BE2C (cell line): ENCODE measurements at regions not wholly inside any gene's neighbourhood (a gene's known extent, or its start where the extent isn't known, plus 50 kb on each side); places are given as distances from the start of the nearest gene placed in this dataset.
"Not testable (repeated sequence)": the region's sequence is repeated elsewhere in the genome, so short reads cannot be mapped to it uniquely, and the experiment has no call there.

Experiments used
- DNase-seq: peaks from one replicate; pipeline ENCODE4 v3.0.0-alpha.2; 2020
- H3K27me3 ChIP-seq: fragments of 250-450 bp; sonication (Bioruptor Pico); 2 replicates; pipeline ENCODE4 v1.5.1; 2020; ENCODE audit warnings: mild to moderate bottlenecking
- H3K36me3 ChIP-seq: fragments of 250-450 bp; sonication (Bioruptor Pico); 2 replicates; pipeline ENCODE4 v1.5.1; 2020; ENCODE audit warnings: mild to moderate bottlenecking
- H3K4me1 ChIP-seq: fragments of 250-450 bp; sonication (Bioruptor Pico); 2 replicates; pipeline ENCODE4 v1.5.1; 2020
- H3K4me3 ChIP-seq: 2 replicates; pipeline ENCODE4 v1.5.1; 2011; ENCODE audit warnings: low read depth, low read length
- H3K9me3 ChIP-seq: fragments of 250-450 bp; sonication (Bioruptor Pico); 2 replicates; pipeline ENCODE4 v1.5.1; 2020
- CTCF ChIP-seq: IDR thresholded peaks from 2 replicates; pipeline ENCODE4 v1.5.1; 2012; ENCODE audit warnings: mild to moderate bottlenecking, low read depth, low read length

- Histone ChIP-seq H3K4me3 (no peak overlapping the region), H3K27me3 (no peaks in the 10 kb centered on the region), H3K36me3 (no peaks in the 10 kb centered on the region), H3K9me3 (no peaks in the 10 kb centered on the region), H3K4me1 (peaks cover 13% of the 10 kb centered on the region)
- no peak for TF ChIP-seq CTCF
- no peak for DNase-seq
These were observed 55.7 kb upstream of the MRTFB start for GRCh38 chr16:14015461-14015860.

GRCh38 chr16:14015948-14016347 is 55.2 kb upstream of the MRTFB start:
- Histone ChIP-seq H3K36me3 (no peaks in the 10 kb centered on the region), H3K27me3 (no peaks in the 10 kb centered on the region), H3K9me3 (no peaks in the 10 kb centered on the region), H3K4me1 (peaks cover 13% of the 10 kb centered on the region), H3K4me3 (no peak overlapping the region)
- no peak for DNase-seq
- no peak for TF ChIP-seq CTCF

GRCh38 chr16:14016362-14016761 is 54.8 kb upstream of the MRTFB start:
- H3K4me3 ChIP-seq, H3K36me3 ChIP-seq, H3K27me3 ChIP-seq, H3K9me3 ChIP-seq, DNase-seq: not testable (repeated sequence)
- H3K4me1 ChIP-seq = peaks cover 13% of the 10 kb centered on the region

GRCh38 chr16:14017886-14018285 is 53.2 kb upstream of the MRTFB start:
- Histone ChIP-seq H3K27me3 (no peaks in the 10 kb centered on the region), H3K36me3 (no peaks in the 10 kb centered on the region), H3K4me3 (no peak overlapping the region), H3K9me3 (no peaks in the 10 kb centered on the region), H3K4me1 (peaks cover 9% of the 10 kb centered on the region)
- TF ChIP-seq CTCF = no peak
- DNase-seq = no peak

GRCh38 chr16:14018851-14019250 is 52.3 kb upstream of the MRTFB start:
- no peak for DNase-seq
- Histone ChIP-seq H3K36me3 (no peaks in the 10 kb centered on the region), H3K4me3 (no peak overlapping the region), H3K9me3 (no peaks in the 10 kb centered on the region), H3K27me3 (no peaks in the 10 kb centered on the region), H3K4me1 (peaks cover 3% of the 10 kb centered on the region; the same call in 1 of the 2 replicates)
- no peak for TF ChIP-seq CTCF

GRCh38 chr16:14020141-14020540 is 51.0 kb upstream of the MRTFB start:
- DNase-seq = no peak
- TF ChIP-seq CTCF = no peak

More at GRCh38 chr16:14020141-14020540, 51.0 kb upstream of the MRTFB start:
- Histone ChIP-seq H3K36me3 (no peaks in the 10 kb centered on the region), H3K4me3 (no peak overlapping the region), H3K9me3 (no peaks in the 10 kb centered on the region), H3K27me3 (no peaks in the 10 kb centered on the region), H3K4me1 (no peaks in the 10 kb centered on the region)
